Stimulated activated CD8-positive, alpha-beta memory T cell treated with anti-CD3 and anti-CD28 coated beads, Interleukin-12 subunit alpha, Interleukin-12 subunit beta, amount 100 ng/mL, for 4 hours (primary cell): ENCODE measurements at regions not wholly inside any gene's neighbourhood (a gene's known extent, or its start where the extent isn't known, plus 50 kb on each side); places are given as distances from the start of the nearest gene placed in this dataset.

ENCODE experiments used
- DNase-seq: peaks from one replicate; pipeline ENCODE4 v3.0.0-alpha.2; 2020; ENCODE audit warnings: low read depth

GRCh38 chr2:236317938-236318396 is 53.8 kb upstream of the ASB18 start:
- DNase-seq = no peak

DNA sequence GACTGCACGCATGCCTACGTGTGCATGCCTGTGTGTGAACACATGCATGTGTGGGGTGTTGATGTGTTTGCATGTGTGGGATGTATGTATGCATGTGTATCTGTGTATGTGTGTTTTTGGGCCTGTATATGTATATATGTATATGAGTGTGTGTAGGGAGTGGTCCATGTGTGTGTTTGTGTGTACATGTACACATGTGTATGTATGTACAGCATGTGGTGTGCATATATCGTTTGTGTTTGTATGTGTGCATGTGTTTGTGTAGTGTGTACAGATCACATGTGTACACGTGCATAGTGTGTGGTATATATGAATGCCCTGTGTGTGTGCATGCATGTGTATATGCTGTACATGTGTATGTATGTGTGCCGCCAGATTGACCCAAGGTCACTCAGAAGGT is 54.2 kb upstream of the ASB18 start:
- DNase-seq = no peak

DNA sequence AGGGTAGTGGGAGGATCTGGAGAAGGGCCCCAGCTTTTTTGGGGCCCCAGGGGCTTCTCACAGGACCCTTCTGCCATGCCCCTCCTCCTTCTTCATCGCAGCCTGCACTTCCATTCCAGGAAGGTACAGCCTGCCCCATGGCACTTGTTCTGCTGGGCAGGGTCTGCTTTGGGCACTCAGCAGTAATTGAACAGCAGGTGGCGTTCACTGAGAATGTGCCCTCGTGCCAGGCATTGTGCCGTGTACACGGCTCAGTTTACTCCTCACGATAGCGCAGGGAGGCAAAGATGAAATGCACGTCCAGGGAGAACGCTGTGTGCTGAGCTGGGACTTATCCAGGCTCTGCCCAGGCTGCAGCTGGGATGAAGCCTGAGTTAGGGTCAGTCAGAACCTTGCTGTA is 54.8 kb upstream of the ASB18 start:
- no peak for DNase-seq

DNA sequence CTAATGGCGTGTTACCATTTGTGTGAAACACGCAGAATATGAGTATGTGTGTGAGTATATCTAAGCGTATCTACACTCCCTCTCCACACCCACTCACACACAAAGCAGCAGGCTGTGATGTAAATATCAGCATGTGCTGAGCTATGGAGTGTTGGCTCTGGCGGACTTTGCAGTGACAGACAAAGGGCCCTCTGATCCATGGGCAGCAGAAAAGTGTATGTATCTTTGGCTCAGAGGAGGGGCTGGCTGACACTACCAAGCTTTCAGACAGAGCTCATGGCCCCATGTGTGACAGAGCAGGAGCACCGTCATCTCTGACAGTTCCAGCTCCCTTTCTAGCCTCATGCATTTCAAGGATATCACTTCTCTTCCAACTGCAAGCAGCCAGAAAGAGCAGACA is 57.2 kb upstream of the ASB18 start:
- DNase-seq = no peak

GRCh38 chr2:236333417-236334121 is 69.4 kb upstream of the ASB18 start:
- no peak for DNase-seq

GRCh38 chr2:236334122-236334876 is 70.1 kb upstream of the ASB18 start:
- no peak for DNase-seq

DNA sequence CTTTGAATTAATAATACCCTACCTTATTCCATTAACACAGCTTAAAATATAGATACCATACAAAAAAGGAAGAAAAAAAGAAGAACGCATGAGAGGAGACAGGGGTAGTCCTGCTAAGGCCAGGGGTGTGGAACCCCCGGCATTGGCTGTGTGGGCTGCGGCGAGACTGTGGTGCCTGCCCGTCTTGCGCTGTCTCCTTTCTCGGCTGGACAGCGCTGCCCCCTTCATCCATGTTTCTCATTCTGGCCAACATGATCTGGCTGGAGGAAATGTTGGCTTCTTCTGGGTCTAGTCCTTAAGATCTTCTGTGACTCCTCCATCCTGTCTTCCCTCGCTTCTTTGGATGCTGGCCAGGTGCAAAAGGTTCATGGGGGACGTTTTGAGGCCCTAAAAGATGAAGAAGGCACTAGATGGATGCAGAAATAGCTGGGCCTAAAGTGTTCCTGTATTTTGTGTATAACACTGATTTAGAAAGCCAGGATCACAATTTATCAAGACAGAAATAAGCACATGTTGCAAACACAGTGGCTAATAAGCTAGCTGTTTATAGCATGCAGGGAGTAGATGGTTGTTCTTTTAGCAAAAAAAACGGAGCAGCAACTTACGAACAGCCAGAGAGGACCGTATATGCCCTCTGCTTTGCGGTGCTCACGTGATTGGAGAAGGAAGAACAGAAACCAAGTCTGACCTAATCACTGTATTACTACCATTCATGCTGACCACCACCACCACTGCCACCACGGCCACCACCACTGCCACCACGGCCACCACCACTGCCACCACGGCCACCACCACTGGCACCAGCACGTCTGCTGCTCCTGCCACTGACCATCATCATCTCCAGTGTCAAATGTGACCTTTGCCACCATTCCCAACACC is 71.7 kb upstream of the ASB18 start:
- DNase-seq = no peak

DNA sequence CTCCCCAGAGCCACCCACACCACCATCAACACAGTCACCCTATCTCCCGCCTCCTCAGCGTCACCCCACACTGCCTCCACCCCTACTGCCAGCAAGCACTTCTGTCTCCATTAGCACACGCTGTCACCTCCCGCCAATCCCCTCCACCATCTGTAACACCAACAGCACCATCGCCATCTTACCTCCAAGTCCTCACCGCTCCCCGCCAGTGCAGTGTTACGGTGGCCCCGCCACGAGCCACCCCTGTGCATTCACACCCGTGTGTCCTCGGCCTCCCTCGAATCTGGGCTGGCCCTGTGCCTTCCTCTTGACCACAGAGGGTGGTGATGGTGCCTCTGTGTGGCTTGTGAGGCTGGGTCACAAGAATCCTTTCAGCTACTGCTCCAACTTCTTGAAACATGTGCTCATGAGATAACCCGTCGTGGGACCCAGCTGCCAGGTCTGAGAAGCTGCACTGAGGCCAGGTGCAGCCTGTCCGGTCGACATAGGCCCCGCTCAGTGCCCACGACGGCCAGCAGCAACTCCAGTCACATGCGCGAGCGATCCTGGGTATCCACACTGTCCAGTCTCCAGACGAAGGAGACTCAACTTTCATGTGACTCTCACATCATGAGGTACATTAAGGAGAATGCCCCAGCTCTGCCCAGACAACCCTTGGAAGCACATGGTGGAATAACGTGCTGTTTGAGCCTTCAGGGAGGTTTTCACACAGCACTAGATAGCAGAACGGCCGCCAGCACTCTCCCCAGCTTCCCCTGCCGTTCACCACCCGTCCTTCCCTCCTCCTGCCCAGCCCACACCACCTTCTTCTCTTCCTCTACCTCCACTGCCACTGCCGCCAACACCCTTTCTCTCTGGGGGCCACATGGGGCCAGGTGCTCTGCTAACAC is 72.6 kb upstream of the ASB18 start:
- DNase-seq = no peak

GRCh38 chr2:236337465-236338325 is 73.5 kb upstream of the ASB18 start:
- no peak for DNase-seq

GRCh38 chr2:236338495-236339184 is 74.4 kb upstream of the ASB18 start:
- no peak for DNase-seq

- DNase-seq = no peak
Measured at GRCh38 chr2:236340251-236340650, 76.0 kb upstream of the ASB18 start.

- DNase-seq = no peak
Measured at GRCh38 chr2:236341067-236341466, 76.9 kb upstream of the ASB18 start.

- no peak for DNase-seq
Measured at GRCh38 chr2:236341721-236342120, 77.5 kb upstream of the ASB18 start.

GRCh38 chr2:236342507-236342906 is 78.3 kb upstream of the ASB18 start:
- DNase-seq = no peak

DNA sequence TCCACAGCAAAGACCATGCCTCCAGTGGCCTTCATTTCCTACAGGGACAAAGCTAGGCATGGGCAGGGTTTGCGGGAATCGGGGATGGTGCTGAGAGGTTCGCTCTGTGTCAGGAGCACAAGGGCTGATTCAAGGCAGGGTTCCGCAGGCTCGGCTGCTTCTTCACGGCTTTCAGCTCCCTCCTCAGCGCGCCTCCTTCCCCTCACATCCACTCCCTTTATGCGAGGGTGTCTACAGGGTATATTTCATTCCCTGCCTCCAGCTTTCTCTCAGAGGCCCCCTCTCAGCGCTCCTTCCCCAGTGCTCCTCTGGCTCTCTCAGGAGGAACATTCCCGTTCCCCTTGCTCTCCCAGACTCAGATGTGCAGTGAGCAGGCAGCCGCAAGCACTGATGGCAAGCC is 78.7 kb upstream of the ASB18 start:
- no peak for DNase-seq

GRCh38 chr2:236343400-236344161 is 79.4 kb upstream of the ASB18 start:
- no peak for DNase-seq

GRCh38 chr2:236344446-236344845 is 80.2 kb upstream of the ASB18 start:
- DNase-seq = no peak

GRCh38 chr2:236345081-236345714 is 81.0 kb upstream of the ASB18 start:
- DNase-seq = no peak

- no peak for DNase-seq
Measured at GRCh38 chr2:236346366-236346765, 82.2 kb upstream of the ASB18 start.
